SK-N-SH (cell line): ENCODE measurements at regions not wholly inside any gene's neighbourhood (a gene's known extent, or its start where the extent isn't known, plus 50 kb on each side); places are given as distances from the start of the nearest gene placed in this dataset.

Source experiments
- CTCF ChIA-PET: fragments of 300-600, 350-600 bp; formaldehyde crosslinking; extraction: SDS; loops from one replicate; lab custom pipeline; 2021; lab: Yijun Ruan, JAX
- POLR2A ChIA-PET: fragments of 350-600 bp; sonication (Branson Sonifier 250); formaldehyde crosslinking; extraction: SDS; loops from one replicate; lab custom pipeline; 2020; ENCODE audit warnings: antibody characterized with exemption, inconsistent platforms; lab: Yijun Ruan, JAX
- DNase-seq: peaks from one replicate; pipeline ENCODE4 v3.0.0; 2012
- H2AFZ ChIP-seq: fragments of 200-600 bp; sonication (generic); 2 replicates; pipeline ENCODE4 v1.8.1; 2016; ENCODE audit warnings: antibody characterized with exemption, mild to moderate bottlenecking, low read depth
- H3F3A ChIP-seq: fragments of 200-600 bp; sonication (generic); replicated peaks from 2 replicates; pipeline ENCODE3; 2016; ENCODE audit warnings: antibody characterized with exemption, mild to moderate bottlenecking; ENCODE audit not compliant: insufficient read depth
- H3K27ac ChIP-seq, 2 experiments: fragments of 200-500 bp in 1 of 2; fragments of 200-600 bp in 1 of 2; sonication (Bioruptor generic) in 1 of 2; sonication (generic), shearing (Covaris generic) in 1 of 2; 2 replicates each; pipeline versions ENCODE4 v1.5.1 to v1.6.1; 2014 to 2016; ENCODE audit warnings: low read depth in 2 of 2, inconsistent platforms in 1 of 2, low read length in 1 of 2, mild to moderate bottlenecking in 1 of 2, mixed read lengths in 1 of 2
- H3K27me3 ChIP-seq: fragments of 200-600 bp; sonication (generic), shearing (Covaris generic); 2 replicates; pipeline ENCODE4 v1.6.1; 2016; ENCODE audit warnings: mixed run types; ENCODE audit not compliant: insufficient read depth
- H3K36me3 ChIP-seq, 2 experiments: fragments of 200-500 bp in 1 of 2; fragments of 200-600 bp in 1 of 2; sonication (Bioruptor generic) in 1 of 2; sonication (generic) in 1 of 2; replicated peaks in 1 of 2; 2 replicates each; pipeline versions ENCODE3 to v1.5.1; 2014 to 2016; ENCODE audit warnings: low read length in 1 of 2, mild to moderate bottlenecking in 1 of 2; ENCODE audit not compliant: insufficient read depth in 2 of 2, control insufficient read depth in 1 of 2
- H3K4me1 ChIP-seq, 2 experiments: fragments of 200-500 bp in 1 of 2; fragments of 200-600 bp in 1 of 2; sonication (Bioruptor generic) in 1 of 2; sonication (generic), shearing (Covaris generic) in 1 of 2; 2 replicates each; pipeline versions ENCODE4 v1.5.1 to v1.6.1; 2014 to 2016; ENCODE audit warnings: low read depth in 1 of 2, low read length in 1 of 2, mixed run types in 1 of 2; ENCODE audit not compliant: insufficient read depth in 2 of 2, control insufficient read depth in 1 of 2
- H3K4me2 ChIP-seq: fragments of 200-600 bp; sonication (generic), shearing (Covaris generic); 2 replicates; pipeline ENCODE4 v1.6.1; 2017; ENCODE audit warnings: mixed run types
- H3K4me3 ChIP-seq, 2 experiments: fragments of 200-500 bp in 1 of 2; fragments of 200-600 bp in 1 of 2; sonication (Bioruptor generic) in 1 of 2; sonication (generic), shearing (Covaris generic) in 1 of 2; 2 replicates each; pipeline versions ENCODE4 v1.5.1 to v1.8.1; 2014 to 2016; ENCODE audit warnings: low read depth in 2 of 2, inconsistent platforms in 1 of 2, low read length in 1 of 2, mild to moderate bottlenecking in 1 of 2, mixed read lengths in 1 of 2, moderate library complexity in 1 of 2
- H3K79me2 ChIP-seq: fragments of 200-600 bp; sonication (generic); 2 replicates; pipeline ENCODE4 v1.8.1; 2017; ENCODE audit warnings: mild to moderate bottlenecking; ENCODE audit not compliant: insufficient read depth
- H3K9ac ChIP-seq: fragments of 200-600 bp; sonication (generic); 2 replicates; pipeline ENCODE4 v1.6.1; 2017; ENCODE audit warnings: mixed run types
- H3K9me2 ChIP-seq: fragments of 200-600 bp; sonication (generic); 2 replicates; pipeline ENCODE4 v1.6.1; 2017; ENCODE audit warnings: mixed run types
- H3K9me3 ChIP-seq: fragments of 200-600 bp; sonication (generic); 2 replicates; pipeline ENCODE4 v1.6.1; 2017; ENCODE audit warnings: mixed run types, mild to moderate bottlenecking, moderate library complexity
- H4K20me1 ChIP-seq: fragments of 200-600 bp; sonication (generic); 2 replicates; pipeline ENCODE4 v1.6.1; 2017; ENCODE audit warnings: mild to moderate bottlenecking, mixed run types; ENCODE audit not compliant: insufficient read depth
- ELF1 ChIP-seq: IDR thresholded peaks from 2 replicates; pipeline ENCODE4 v1.4.0; 2012
- EP300 ChIP-seq, 2 experiments: IDR thresholded peaks; 2 replicates each; pipeline versions ENCODE4 v1.4.0 to v1.6.1; 2012; ENCODE audit warnings: borderline replicate concordance in 1 of 2, low read depth in 1 of 2, low read length in 1 of 2
- EZH2phosphoT487 ChIP-seq: fragments of 200-600 bp; sonication (generic); IDR thresholded peaks from 2 replicates; pipeline ENCODE4 v1.6.1; 2017; ENCODE audit warnings: low read depth, mixed run types, mild to moderate bottlenecking, antibody characterized with exemption, moderate library complexity, borderline replicate concordance
- GABPA ChIP-seq: IDR thresholded peaks from 2 replicates; pipeline ENCODE4 v1.4.0; 2012; ENCODE audit warnings: low read depth, mild to moderate bottlenecking
- MXI1 ChIP-seq: IDR thresholded peaks from 2 replicates; pipeline ENCODE4 v1.6.1; 2012; ENCODE audit warnings: mild to moderate bottlenecking, low read depth, low read length, improper control_type of control experiment
- NFIC ChIP-seq: IDR thresholded peaks from 2 replicates; pipeline ENCODE4 v1.4.0; 2012; ENCODE audit warnings: borderline replicate concordance
- NRF1 ChIP-seq: IDR thresholded peaks from 2 replicates; pipeline ENCODE4 v1.6.1; 2012; ENCODE audit warnings: low read depth, mild to moderate bottlenecking, low read length
- POLR2AphosphoS5 ChIP-seq: IDR thresholded peaks from 2 replicates; pipeline ENCODE4 v1.6.1; 2012; ENCODE audit warnings: low read depth, low read length
- RCOR1 ChIP-seq: fragments of 150-350 bp; IDR thresholded peaks from 2 replicates; pipeline ENCODE4 v1.6.1; 2017; ENCODE audit warnings: antibody characterized with exemption, low read length
- RXRA ChIP-seq: IDR thresholded peaks from 2 replicates; pipeline ENCODE4 v1.4.0; 2012; ENCODE audit warnings: low read depth, mild to moderate bottlenecking, borderline replicate concordance
- SIN3A ChIP-seq: IDR thresholded peaks from 2 replicates; pipeline ENCODE4 v1.6.1; 2012; ENCODE audit warnings: low read depth, mild to moderate bottlenecking, low read length, moderate library complexity, borderline replicate concordance
- TCF12 ChIP-seq: IDR thresholded peaks from 2 replicates; pipeline ENCODE4 v1.4.0; 2012
- TEAD4 ChIP-seq: IDR thresholded peaks from 2 replicates; pipeline ENCODE4 v1.4.0; 2012; ENCODE audit warnings: mild to moderate bottlenecking, borderline replicate concordance; ENCODE audit not compliant: insufficient read depth
- YY1 ChIP-seq: IDR thresholded peaks from 2 replicates; pipeline ENCODE4 v1.4.0; 2012; ENCODE audit warnings: low read depth, mild to moderate bottlenecking
- WGBS: methylation state at CpG from one replicate; pipeline ENCODE4 v1.1.6; 2017; ENCODE audit warnings: low lambda C conversion rate; 5-methylcytosine and 5-hydroxymethylcytosine counted together
- TF ChIP-seq, protein P1 (sequence below): IDR thresholded peaks from 2 replicates; pipeline ENCODE4 v1.4.0; 2012; ENCODE audit warnings: low read depth
- TF ChIP-seq, protein P2 (sequence below): fragments of 150-350 bp; IDR thresholded peaks from 2 replicates; pipeline ENCODE4 v1.6.1; 2017; ENCODE audit warnings: antibody characterized with exemption, low read length, low read depth, borderline replicate concordance
- TF ChIP-seq, protein P3 (sequence below): IDR thresholded peaks from 2 replicates; pipeline ENCODE4 v1.4.0; 2012; ENCODE audit warnings: low read depth, borderline replicate concordance
- TF ChIP-seq, protein P4 (sequence below): fragments of 200-600 bp; sonication (generic); IDR thresholded peaks from 2 replicates; pipeline ENCODE4 v1.6.1; 2017; ENCODE audit warnings: antibody characterized with exemption, mild to moderate bottlenecking, moderate library complexity
- TF ChIP-seq, protein P5 (sequence below): fragments of 150-350 bp; IDR thresholded peaks from 2 replicates; pipeline ENCODE4 v1.6.1; 2016; ENCODE audit warnings: mild to moderate bottlenecking, low read depth, low read length
- TF ChIP-seq, protein P6 (sequence below): IDR thresholded peaks from 2 replicates; pipeline ENCODE4 v1.6.1; 2012; ENCODE audit warnings: mild to moderate bottlenecking, low read depth, low read length, moderate library complexity

DNA sequence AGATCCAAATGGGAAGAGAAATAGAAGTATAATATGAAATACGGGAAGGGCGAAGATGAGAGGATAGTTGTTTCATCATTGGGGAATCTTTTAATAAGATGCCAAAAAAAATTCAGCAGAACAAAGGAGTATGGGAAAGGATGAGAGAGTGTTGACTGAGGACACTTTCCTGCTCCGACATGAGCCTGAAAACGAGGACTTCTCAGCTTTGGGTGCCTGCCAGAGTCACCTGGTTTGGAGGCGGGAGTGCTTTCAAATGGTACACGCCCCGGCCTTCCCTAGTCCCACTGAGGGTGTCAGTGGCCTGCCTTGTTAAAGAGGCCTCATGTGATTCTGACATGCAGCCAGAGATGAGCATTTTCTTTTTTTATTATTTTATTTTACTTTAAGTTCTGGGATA lies 250.9 kb downstream of the ANKRD60 start:
- H3K36me3 ChIP-seq, result no peaks in the 10 kb centered on the region
- no peak overlapping the region for H3K27ac ChIP-seq
- TF ChIP-seq GABPA, result no peak
- no peak for TF ChIP-seq NRF1
- TF ChIP-seq POLR2AphosphoS5, result no peak
- H3K4me3 ChIP-seq, result no peak overlapping the region
- H3K27me3 ChIP-seq, result no peaks in the 10 kb centered on the region
- no peaks in the 10 kb centered on the region for H3K79me2 ChIP-seq
- H4K20me1 ChIP-seq, result no peaks in the 10 kb centered on the region
- no peaks in the 10 kb centered on the region for H3K9me2 ChIP-seq
- no peaks in the 10 kb centered on the region for H3F3A ChIP-seq
- no peak overlapping the region for H2AFZ ChIP-seq
- 87% methylated on average over 7 of the region's 7 CpGs for WGBS
- CTCF ChIA-PET, result interaction anchor here (1.0 kb wide), 1 partner anchor 228 kb away, joined by 3 read pairs; no protein-coding TSS in a partner anchor
- H3K9me3 ChIP-seq, result no peaks in the 10 kb centered on the region
- POLR2A ChIA-PET, result no interaction called here
- H3K4me2 ChIP-seq, result no peak overlapping the region
- H3K4me1 ChIP-seq, result peaks cover 0 to 30% of the 10 kb centered on the region in 2 experiments; a peak in 2 of 4 replicates
- H3K9ac ChIP-seq, result no peak overlapping the region
- no peak for DNase-seq

DNA sequence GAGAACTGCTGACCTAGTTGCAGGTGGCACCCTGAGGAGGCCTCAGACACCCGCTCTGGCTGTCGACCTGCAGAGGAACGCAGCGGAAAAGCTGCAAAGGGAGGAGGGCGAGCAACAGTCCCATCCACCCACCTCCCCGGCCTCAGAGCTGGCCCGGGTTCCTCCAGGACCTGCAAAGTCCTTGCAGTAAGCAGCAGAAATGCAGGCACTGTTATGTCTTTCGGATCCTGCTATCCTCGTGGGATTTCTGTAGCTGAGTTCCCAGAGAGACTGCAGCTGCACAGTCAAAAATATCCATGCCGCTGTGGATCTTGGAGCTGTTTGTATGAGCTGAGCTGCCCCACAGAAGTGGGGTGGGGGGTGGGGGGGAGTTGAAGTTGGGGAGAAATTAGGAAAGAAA lies 251.3 kb downstream of the ANKRD60 start:
- DNase-seq, result no peak
- POLR2A ChIA-PET, result no interaction called here
- 75% methylated on average over 9 of the region's 10 CpGs for WGBS
- H3K4me3 ChIP-seq, result no peak overlapping the region
- no peaks in the 10 kb centered on the region for H4K20me1 ChIP-seq
- no peaks in the 10 kb centered on the region for H3K9me3 ChIP-seq
- H3K79me2 ChIP-seq, result no peaks in the 10 kb centered on the region
- H3K4me1 ChIP-seq, result peaks cover 0 to 30% of the 10 kb centered on the region in 2 experiments; a peak in 2 of 4 replicates
- H3K27ac ChIP-seq, result no peak overlapping the region
- no peaks in the 10 kb centered on the region for H3K27me3 ChIP-seq
- no peak overlapping the region for H3K9ac ChIP-seq
- no peaks in the 10 kb centered on the region for H3K36me3 ChIP-seq
- H3K9me2 ChIP-seq, result no peaks in the 10 kb centered on the region
- no peak overlapping the region for H2AFZ ChIP-seq
- H3F3A ChIP-seq, result no peaks in the 10 kb centered on the region
- CTCF ChIA-PET, result no interaction called here
- no peak overlapping the region for H3K4me2 ChIP-seq
- no peak for TF ChIP-seq NFIC
- TF ChIP-seq, protein P1, sequence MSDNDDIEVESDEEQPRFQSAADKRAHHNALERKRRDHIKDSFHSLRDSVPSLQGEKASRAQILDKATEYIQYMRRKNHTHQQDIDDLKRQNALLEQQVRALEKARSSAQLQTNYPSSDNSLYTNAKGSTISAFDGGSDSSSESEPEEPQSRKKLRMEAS, result no peak
- no peak for TF ChIP-seq POLR2AphosphoS5
- TF ChIP-seq, protein P2, sequence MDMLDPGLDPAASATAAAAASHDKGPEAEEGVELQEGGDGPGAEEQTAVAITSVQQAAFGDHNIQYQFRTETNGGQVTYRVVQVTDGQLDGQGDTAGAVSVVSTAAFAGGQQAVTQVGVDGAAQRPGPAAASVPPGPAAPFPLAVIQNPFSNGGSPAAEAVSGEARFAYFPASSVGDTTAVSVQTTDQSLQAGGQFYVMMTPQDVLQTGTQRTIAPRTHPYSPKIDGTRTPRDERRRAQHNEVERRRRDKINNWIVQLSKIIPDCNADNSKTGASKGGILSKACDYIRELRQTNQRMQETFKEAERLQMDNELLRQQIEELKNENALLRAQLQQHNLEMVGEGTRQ, result no peak
- TF ChIP-seq ELF1, result no peak
- TF ChIP-seq EZH2phosphoT487, result no peak
- TF ChIP-seq MXI1, result no peak
- TF ChIP-seq, protein P3, sequence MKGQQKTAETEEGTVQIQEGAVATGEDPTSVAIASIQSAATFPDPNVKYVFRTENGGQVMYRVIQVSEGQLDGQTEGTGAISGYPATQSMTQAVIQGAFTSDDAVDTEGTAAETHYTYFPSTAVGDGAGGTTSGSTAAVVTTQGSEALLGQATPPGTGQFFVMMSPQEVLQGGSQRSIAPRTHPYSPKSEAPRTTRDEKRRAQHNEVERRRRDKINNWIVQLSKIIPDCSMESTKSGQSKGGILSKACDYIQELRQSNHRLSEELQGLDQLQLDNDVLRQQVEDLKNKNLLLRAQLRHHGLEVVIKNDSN, result no peak
- TF ChIP-seq TCF12, result no peak
- TF ChIP-seq, protein P4, sequence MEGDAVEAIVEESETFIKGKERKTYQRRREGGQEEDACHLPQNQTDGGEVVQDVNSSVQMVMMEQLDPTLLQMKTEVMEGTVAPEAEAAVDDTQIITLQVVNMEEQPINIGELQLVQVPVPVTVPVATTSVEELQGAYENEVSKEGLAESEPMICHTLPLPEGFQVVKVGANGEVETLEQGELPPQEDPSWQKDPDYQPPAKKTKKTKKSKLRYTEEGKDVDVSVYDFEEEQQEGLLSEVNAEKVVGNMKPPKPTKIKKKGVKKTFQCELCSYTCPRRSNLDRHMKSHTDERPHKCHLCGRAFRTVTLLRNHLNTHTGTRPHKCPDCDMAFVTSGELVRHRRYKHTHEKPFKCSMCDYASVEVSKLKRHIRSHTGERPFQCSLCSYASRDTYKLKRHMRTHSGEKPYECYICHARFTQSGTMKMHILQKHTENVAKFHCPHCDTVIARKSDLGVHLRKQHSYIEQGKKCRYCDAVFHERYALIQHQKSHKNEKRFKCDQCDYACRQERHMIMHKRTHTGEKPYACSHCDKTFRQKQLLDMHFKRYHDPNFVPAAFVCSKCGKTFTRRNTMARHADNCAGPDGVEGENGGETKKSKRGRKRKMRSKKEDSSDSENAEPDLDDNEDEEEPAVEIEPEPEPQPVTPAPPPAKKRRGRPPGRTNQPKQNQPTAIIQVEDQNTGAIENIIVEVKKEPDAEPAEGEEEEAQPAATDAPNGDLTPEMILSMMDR, result no peak
- TF ChIP-seq TEAD4, result no peak
- TF ChIP-seq, protein P5, sequence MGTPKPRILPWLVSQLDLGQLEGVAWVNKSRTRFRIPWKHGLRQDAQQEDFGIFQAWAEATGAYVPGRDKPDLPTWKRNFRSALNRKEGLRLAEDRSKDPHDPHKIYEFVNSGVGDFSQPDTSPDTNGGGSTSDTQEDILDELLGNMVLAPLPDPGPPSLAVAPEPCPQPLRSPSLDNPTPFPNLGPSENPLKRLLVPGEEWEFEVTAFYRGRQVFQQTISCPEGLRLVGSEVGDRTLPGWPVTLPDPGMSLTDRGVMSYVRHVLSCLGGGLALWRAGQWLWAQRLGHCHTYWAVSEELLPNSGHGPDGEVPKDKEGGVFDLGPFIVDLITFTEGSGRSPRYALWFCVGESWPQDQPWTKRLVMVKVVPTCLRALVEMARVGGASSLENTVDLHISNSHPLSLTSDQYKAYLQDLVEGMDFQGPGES, result no peak
- no peak for TF ChIP-seq RCOR1
- TF ChIP-seq RXRA, result no peak
- TF ChIP-seq SIN3A, result no peak
- TF ChIP-seq YY1, result no peak
- TF ChIP-seq NRF1, result no peak
- TF ChIP-seq, protein P6, sequence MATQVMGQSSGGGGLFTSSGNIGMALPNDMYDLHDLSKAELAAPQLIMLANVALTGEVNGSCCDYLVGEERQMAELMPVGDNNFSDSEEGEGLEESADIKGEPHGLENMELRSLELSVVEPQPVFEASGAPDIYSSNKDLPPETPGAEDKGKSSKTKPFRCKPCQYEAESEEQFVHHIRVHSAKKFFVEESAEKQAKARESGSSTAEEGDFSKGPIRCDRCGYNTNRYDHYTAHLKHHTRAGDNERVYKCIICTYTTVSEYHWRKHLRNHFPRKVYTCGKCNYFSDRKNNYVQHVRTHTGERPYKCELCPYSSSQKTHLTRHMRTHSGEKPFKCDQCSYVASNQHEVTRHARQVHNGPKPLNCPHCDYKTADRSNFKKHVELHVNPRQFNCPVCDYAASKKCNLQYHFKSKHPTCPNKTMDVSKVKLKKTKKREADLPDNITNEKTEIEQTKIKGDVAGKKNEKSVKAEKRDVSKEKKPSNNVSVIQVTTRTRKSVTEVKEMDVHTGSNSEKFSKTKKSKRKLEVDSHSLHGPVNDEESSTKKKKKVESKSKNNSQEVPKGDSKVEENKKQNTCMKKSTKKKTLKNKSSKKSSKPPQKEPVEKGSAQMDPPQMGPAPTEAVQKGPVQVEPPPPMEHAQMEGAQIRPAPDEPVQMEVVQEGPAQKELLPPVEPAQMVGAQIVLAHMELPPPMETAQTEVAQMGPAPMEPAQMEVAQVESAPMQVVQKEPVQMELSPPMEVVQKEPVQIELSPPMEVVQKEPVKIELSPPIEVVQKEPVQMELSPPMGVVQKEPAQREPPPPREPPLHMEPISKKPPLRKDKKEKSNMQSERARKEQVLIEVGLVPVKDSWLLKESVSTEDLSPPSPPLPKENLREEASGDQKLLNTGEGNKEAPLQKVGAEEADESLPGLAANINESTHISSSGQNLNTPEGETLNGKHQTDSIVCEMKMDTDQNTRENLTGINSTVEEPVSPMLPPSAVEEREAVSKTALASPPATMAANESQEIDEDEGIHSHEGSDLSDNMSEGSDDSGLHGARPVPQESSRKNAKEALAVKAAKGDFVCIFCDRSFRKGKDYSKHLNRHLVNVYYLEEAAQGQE, result no peak
- TF ChIP-seq EP300 (IDR thresholded peaks at IDR 0.05; ENCODE audit: borderline replicate concordance in 1 of 2, low read depth in 1 of 2, low read length in 1 of 2), result no peak
